GM18519 (cell line): ENCODE measurements at regions not wholly inside any gene's neighbourhood (a gene's known extent, or its start where the extent isn't known, plus 50 kb on each side); places are given as distances from the start of the nearest gene placed in this dataset.

Source experiments
- ATAC-seq: cut with Tn5 transposase; IDR thresholded peaks from one replicate; pipeline ENCODE4 v1.9.1; 2021; ENCODE audit warnings: mild to moderate bottlenecking, moderate library complexity; ENCODE audit not compliant: unreplicated experiment, low FRiP score

- ATAC-seq: no peak
Observed at GRCh38 chr11:37718431-37718999, 1120.5 kb upstream of the RAG2 start.

- ATAC-seq: no peak
Observed at GRCh38 chr11:37712251-37712650, 1114.2 kb upstream of the RAG2 start.

GRCh38 chr11:37710031-37710430, 1112.0 kb upstream of the RAG2 start:
- ATAC-seq: no peak

- ATAC-seq: no peak
Observed at GRCh38 chr11:37704791-37705190, 1106.8 kb upstream of the RAG2 start.

GRCh38 chr11:37699644-37700043, 1101.6 kb upstream of the RAG2 start:
- no peak for ATAC-seq

GRCh38 chr11:37695283-37695682, 1097.2 kb upstream of the RAG2 start:
- no peak for ATAC-seq

GRCh38 chr11:37689951-37690350, 1091.9 kb upstream of the RAG2 start:
- no peak for ATAC-seq

- ATAC-seq: no peak
Observed at GRCh38 chr11:37688456-37688855, 1090.4 kb upstream of the RAG2 start.

GRCh38 chr11:37687130-37687529, 1089.1 kb upstream of the RAG2 start:
- no peak for ATAC-seq

GRCh38 chr11:37671321-37671720, 1073.3 kb upstream of the RAG2 start:
- ATAC-seq: no peak

- ATAC-seq: no peak
Observed at GRCh38 chr11:37666960-37667359, 1068.9 kb upstream of the RAG2 start.

GRCh38 chr11:37657645-37658044, 1059.6 kb upstream of the RAG2 start:
- no peak for ATAC-seq

- no peak for ATAC-seq
Observed at GRCh38 chr11:37647767-37648166, 1049.7 kb upstream of the RAG2 start.

GRCh38 chr11:37643968-37644367, 1045.9 kb upstream of the RAG2 start:
- ATAC-seq: no peak

- no peak for ATAC-seq
Observed at GRCh38 chr11:37642296-37642695, 1044.3 kb upstream of the RAG2 start.

GRCh38 chr11:37632748-37633147, 1034.7 kb upstream of the RAG2 start:
- no peak for ATAC-seq

- no peak for ATAC-seq
Observed at GRCh38 chr11:37630866-37631265, 1032.8 kb upstream of the RAG2 start.

- ATAC-seq: no peak
Observed at GRCh38 chr11:37623778-37624177, 1025.7 kb upstream of the RAG2 start.

- ATAC-seq: no peak
Observed at GRCh38 chr11:37621662-37622061, 1023.6 kb upstream of the RAG2 start.

GRCh38 chr11:37616291-37616690, 1018.3 kb upstream of the RAG2 start:
- ATAC-seq: no peak

- no peak for ATAC-seq
Observed at GRCh38 chr11:37613031-37613430, 1015.0 kb upstream of the RAG2 start.

- no peak for ATAC-seq
Observed at GRCh38 chr11:37612146-37612545, 1014.1 kb upstream of the RAG2 start.

- no peak for ATAC-seq
Observed at GRCh38 chr11:37605229-37605628, 1007.2 kb upstream of the RAG2 start.
